Peyer's patch (tissue), 4 donors: ENCODE measurements at regions not wholly inside any gene's neighbourhood (a gene's known extent, or its start where the extent isn't known, plus 50 kb on each side); places are given as distances from the start of the nearest gene placed in this dataset.

ENCODE experiments used
- POLR2A ChIP-seq, 2 donors: fragments of 450-650 bp; IDR thresholded peaks; one replicate each; pipeline ENCODE4 v1.5.1; 2017; ENCODE audit warnings: antibody characterized with exemption in 2 of 2, mild to moderate bottlenecking in 2 of 2, moderate library complexity in 2 of 2
- TF ChIP-seq, protein P1 (sequence below), 6 experiments: fragments of 450-650 bp in 4 of 6; fragments of 200-600 bp in 2 of 6; sonication (generic) in 1 of 6; IDR thresholded peaks; one replicate each; pipeline ENCODE4 v1.5.1; 2017 to 2019; ENCODE audit warnings: antibody characterized with exemption in 6 of 6, mild to moderate bottlenecking in 3 of 6, moderate library complexity in 1 of 6

DNA sequence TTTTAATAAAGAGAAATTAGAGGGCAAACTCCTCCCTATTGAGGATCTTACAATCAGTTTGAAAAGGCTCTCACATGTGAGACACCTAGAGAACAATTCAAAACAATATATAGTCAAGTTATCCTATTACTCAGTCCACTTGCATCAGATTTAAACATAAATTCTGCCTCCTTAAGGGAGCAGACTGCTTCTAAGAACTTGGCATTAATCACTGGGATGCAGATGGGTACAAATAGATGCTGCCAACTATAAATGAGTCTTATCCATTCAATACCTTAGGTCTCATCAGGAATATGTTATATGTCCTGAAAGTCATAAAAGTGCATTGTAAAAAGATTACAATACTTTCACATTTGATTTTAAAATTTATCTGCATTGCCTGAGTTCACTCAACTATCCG lies 269.3 kb upstream of the KIRREL3 start:
- TF ChIP-seq, protein P1, sequence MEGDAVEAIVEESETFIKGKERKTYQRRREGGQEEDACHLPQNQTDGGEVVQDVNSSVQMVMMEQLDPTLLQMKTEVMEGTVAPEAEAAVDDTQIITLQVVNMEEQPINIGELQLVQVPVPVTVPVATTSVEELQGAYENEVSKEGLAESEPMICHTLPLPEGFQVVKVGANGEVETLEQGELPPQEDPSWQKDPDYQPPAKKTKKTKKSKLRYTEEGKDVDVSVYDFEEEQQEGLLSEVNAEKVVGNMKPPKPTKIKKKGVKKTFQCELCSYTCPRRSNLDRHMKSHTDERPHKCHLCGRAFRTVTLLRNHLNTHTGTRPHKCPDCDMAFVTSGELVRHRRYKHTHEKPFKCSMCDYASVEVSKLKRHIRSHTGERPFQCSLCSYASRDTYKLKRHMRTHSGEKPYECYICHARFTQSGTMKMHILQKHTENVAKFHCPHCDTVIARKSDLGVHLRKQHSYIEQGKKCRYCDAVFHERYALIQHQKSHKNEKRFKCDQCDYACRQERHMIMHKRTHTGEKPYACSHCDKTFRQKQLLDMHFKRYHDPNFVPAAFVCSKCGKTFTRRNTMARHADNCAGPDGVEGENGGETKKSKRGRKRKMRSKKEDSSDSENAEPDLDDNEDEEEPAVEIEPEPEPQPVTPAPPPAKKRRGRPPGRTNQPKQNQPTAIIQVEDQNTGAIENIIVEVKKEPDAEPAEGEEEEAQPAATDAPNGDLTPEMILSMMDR (IDR thresholded peaks at IDR 0.05): no peak
- TF ChIP-seq POLR2A (IDR thresholded peaks at IDR 0.05): no peak
